ENCODE measurements at regions not wholly inside any gene's neighbourhood (a gene's known extent, or its start where the extent isn't known, plus 50 kb on each side); places are given as distances from the start of the nearest gene placed in this dataset.
"Not testable (repeated sequence)": the region's sequence is repeated elsewhere in the genome, so short reads cannot be mapped to it uniquely, and the experiment has no call there.

DNA sequence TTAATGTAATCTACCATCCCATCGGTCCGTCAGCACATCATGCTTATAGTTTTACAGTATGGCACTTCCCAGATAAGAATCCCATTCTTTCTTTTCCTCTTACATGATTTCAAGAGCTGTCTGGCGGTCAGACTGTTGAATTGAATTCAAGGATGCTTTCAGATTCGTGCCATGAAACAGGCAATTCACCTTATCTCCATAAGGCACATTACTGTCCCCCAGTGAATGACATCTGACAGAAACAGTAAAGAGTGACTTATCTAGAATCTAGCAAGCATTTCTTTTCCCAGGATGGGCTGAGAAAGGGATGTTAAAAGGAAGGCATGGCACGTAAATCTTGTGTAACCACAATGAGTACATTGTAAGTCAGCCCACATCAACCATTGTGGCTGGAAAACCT, 61.1 kb upstream of the SEM1 start:
- no peak for DNase-seq (ENCODE audit: low read depth in 3 of 3)

- no peak for DNase-seq (ENCODE audit: low read depth in 3 of 3)
These were observed 62.6 kb upstream of the SEM1 start for GRCh38 chr7:96772139-96772694.

- no peak for DNase-seq (ENCODE audit: low read depth in 3 of 3)
These were observed 63.8 kb upstream of the SEM1 start for GRCh38 chr7:96773483-96773882.

DNA sequence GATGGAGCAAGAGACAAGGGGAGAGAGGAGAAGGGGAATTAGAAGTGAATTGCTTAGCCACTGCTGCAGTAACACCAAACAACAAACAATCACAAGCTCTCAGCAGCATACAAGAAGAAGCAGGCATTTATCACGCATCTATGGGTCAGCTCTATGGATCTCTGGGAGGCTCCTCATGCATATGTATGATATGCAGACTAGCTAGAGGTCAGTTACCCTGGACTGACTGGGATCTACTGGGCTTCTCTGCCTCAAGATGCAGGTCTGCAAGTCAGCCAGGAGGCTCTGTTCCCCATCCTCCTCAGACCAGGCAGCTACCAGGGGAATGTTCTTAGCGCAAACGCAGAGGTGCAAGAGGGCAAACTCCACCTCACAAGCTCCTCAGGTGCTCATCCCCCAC, 64.7 kb upstream of the SEM1 start:
- DNase-seq (ENCODE audit: low read depth in 3 of 3), result no peak

DNA sequence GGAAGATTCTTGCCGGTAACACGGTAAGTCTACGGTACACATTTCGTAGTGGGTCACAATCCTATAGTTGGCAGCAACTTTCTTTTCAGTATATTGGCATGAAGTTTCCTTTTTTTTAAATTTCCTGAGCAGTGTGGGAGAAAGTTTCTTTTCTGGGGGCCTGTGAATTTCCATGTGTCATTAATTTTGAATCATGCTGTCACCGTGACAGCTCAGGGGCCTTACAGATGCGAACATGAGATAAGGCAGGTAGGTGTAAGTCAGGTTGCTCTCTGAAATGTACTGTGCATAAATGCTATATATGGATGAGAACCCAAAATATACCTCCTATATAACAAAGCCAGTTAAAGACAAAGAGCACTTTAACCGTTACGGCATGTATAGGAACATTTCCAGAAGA, 65.4 kb upstream of the SEM1 start:
- no peak for DNase-seq (ENCODE audit: low read depth in 3 of 3)

- DNase-seq (ENCODE audit: low read depth in 3 of 3), result no peak
These were observed 68.6 kb upstream of the SEM1 start for GRCh38 chr7:96778263-96778662.

GRCh38 chr7:96781919-96782318, 72.3 kb upstream of the SEM1 start:
- no peak for DNase-seq (ENCODE audit: low read depth in 3 of 3)

DNA sequence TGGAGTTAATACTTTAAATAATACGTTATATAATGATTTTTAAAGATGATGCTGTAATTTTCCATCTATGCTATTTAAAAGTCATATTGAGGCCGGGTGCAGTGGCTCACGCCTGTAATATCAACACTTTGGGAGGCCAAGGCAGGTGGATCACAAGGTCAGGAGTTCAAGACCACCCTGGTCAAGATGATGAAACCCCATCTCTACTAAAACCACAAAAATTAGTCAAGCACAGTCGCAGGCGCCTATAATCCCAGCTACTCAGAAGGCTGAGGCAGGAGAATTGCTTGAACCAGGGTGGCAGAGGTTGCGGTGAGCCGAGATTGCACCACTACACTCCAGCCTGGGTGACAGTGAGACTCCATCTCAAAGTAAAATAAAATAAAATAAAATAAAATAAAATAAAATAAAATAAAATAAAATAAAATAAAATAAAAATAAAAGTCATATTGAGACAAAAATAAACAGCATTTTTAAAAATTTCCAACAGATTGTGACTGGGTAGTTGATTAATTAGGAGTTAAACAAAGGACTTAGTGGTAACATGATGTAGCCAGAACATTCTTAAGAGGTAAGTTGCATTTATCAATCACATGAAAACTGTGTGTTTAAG, 73.1 kb upstream of the SEM1 start:
- DNase-seq (ENCODE audit: low read depth in 3 of 3), result not testable (repeated sequence)

DNA sequence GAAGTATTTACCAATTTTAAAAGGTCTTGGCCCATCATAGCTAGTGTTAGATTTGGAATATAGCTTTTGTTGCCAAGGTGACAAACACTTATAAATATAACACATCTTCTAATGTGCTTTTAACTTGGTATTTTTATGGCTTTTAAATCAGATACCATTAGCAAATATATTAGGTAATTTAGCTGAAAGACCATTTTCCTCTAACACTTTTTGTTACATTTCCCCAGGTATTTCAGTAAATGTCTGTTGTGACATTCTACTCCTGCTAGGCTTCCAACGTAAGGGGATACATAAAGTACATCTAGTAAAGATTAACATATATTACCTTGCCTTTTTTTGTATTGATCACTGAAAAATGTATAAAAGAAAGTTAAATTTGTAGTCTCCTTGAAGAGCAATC, 75.0 kb upstream of the SEM1 start:
- no peak for DNase-seq (ENCODE audit: low read depth in 3 of 3)

- no peak for DNase-seq (ENCODE audit: low read depth in 3 of 3)
These were observed 76.8 kb upstream of the SEM1 start for GRCh38 chr7:96786261-96786997.

DNA sequence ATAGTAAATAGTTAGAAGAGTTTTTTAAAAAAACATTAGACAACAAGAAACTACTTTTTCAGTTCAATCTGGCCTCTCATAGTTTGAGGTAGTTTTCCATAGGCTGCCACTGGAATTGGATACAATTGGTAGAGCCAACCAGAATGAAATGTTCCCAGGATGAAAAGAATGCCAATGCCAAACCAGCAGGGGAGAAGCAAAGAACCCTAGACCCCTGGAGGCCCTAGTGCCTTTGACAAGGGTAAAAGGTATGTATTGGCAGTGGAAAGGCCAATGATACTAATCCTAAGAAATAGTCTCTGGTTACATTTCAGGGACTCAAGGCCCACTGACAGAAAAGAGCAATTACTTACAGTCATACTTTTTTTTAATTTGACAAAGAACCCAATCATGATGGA, 77.4 kb upstream of the SEM1 start:
- DNase-seq (ENCODE audit: low read depth in 3 of 3), result no peak

- DNase-seq (ENCODE audit: low read depth in 3 of 3), result no peak
These were observed 80.3 kb upstream of the SEM1 start for GRCh38 chr7:96789914-96790313.

GRCh38 chr7:96792115-96792514, 82.5 kb upstream of the SEM1 start:
- no peak for DNase-seq (ENCODE audit: low read depth in 3 of 3)

DNA sequence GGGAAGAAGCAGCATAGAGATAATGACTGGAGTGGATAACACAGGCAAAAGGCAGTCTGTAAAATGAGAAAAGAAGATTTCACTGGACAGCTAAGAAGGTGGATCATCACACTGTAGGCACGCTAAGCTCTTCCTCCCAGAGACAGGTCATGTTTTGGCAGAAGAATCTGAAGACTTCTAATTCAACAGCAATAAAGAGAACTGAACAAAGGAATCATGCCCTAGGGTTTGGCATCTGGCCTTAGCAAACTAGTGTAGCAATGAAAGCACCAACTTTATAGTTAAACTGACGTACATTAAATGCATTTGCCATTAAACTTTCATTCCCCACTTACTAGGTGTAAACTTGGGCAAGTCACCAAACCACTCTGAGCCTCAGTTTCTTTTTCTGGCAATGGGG, 84.4 kb upstream of the SEM1 start:
- no peak for DNase-seq (ENCODE audit: low read depth in 3 of 3)

- no peak for DNase-seq (ENCODE audit: low read depth in 3 of 3)
These were observed 90.5 kb upstream of the SEM1 start for GRCh38 chr7:96800122-96800521.

- no peak for DNase-seq (ENCODE audit: low read depth in 3 of 3)
These were observed 91.2 kb upstream of the SEM1 start for GRCh38 chr7:96800824-96801223.

GRCh38 chr7:96819111-96819700, 109.6 kb upstream of the SEM1 start:
- DNase-seq (ENCODE audit: low read depth in 3 of 3), result no peak

DNA sequence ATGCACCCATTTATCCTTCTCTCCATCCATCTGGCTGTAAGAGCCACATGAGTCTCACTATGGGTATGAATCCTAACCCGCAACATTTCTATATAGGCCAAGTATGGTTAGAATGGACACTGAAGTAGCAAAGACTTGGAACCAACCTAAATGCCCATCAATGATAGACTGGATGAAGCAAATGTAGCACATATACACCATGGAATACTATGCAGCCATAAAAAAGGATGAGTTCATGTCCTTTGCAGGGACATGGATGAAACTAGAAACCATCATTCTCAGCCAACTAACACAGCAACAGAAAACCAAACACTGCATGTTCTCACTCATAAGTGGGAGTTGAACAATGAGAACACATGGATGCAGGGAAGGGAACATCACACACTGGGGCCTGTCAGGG, 111.5 kb upstream of the SEM1 start:
- not testable (repeated sequence) for DNase-seq (ENCODE audit: low read depth in 3 of 3)

- DNase-seq (ENCODE audit: low read depth in 3 of 3), result no peak
These were observed 113.2 kb upstream of the SEM1 start for GRCh38 chr7:96822824-96823223.

DNA sequence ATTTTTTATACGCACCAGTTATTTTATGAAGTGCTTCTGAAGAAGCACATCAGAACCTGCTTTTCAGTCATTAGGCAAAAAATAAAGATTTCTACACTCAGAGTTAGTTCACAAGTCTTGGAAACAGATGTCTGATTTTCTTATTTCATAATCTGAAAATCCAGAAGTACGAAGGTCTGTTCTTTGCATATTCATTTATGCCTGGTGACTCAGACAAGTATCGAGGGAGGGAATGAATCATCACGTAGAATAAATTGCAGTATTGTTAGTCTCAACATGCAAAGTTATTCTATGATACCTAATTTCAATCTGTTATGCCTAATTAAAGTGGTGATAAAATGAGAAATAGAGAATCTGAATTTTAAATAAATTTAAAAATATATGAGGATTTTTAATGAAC, 113.6 kb upstream of the SEM1 start:
- no peak for DNase-seq (ENCODE audit: low read depth in 3 of 3)

DNA sequence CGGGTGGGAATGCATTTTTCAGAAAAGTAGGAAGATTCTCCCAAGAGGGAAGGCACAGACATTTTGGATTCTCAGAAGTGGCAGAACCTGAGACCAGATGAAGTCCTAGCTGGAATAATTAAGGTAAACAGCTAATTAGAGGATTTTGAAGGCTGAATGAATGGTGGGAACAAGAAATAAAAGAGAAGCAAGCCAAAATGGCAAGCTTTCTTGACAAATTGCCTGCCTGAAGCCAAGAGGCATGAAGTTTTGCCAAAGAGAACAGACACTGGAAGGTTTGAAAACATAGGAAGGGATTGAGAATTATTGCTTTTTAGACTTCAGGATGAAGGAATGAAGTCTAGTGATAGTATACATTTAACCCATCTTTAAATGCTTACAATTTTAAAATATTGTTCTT, 115.0 kb upstream of the SEM1 start:
- DNase-seq (ENCODE audit: low read depth in 3 of 3), result no peak

DNA sequence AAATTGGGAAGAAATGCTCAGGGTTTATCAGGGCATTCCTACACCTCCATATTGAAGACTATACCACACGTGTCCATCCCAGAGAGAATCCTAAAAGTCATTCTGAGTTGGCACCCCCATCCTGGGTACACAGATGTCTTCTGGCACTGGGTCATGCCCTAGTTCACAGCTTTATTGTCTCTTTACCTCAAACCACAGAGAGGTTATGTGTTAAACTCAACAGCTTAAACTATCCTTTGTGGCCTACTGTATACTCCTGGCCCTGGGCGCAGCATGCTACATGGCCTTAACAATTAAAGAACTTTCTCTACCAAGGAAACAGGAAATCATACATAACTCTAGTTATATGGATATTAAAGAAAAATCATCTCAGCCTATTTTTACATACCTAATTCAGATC, 115.6 kb upstream of the SEM1 start:
- DNase-seq (ENCODE audit: low read depth in 3 of 3), result no peak

GRCh38 chr7:96826089-96826488, 116.4 kb upstream of the SEM1 start:
- DNase-seq (ENCODE audit: low read depth in 3 of 3), result no peak
